HFFc6 (cell line): ENCODE measurements at regions not wholly inside any gene's neighbourhood (a gene's known extent, or its start where the extent isn't known, plus 50 kb on each side); places are given as distances from the start of the nearest gene placed in this dataset.
A peak's percentile ranks its signal among the peaks of the same experiment; 100 is the strongest.

Source experiments
- DNase-seq: peaks from one replicate; pipeline ENCODE4 v3.0.0-alpha.2; 2018
- H3K27ac Mint-ChIP-seq: 2 replicates; pipeline ENCODE4 v1.8.0; 2020; ENCODE audit warnings: mild to moderate bottlenecking, mixed read lengths
- H3K27me3 Mint-ChIP-seq: 2 replicates; pipeline ENCODE4 v1.8.0; 2021; ENCODE audit warnings: mild to moderate bottlenecking, moderate library complexity, mixed read lengths; ENCODE audit not compliant: insufficient read depth
- H3K36me3 Mint-ChIP-seq: 2 replicates; pipeline ENCODE4 v1.8.0; 2021; ENCODE audit warnings: low read depth, mixed read lengths
- H3K4me1 Mint-ChIP-seq: 2 replicates; pipeline ENCODE4 v1.8.0; 2020; ENCODE audit warnings: low read depth, mixed read lengths
- H3K4me3 Mint-ChIP-seq: 2 replicates; pipeline ENCODE4 v1.8.0; 2020; ENCODE audit warnings: mild to moderate bottlenecking, moderate library complexity, mixed read lengths
- H3K9me3 Mint-ChIP-seq: 2 replicates; pipeline ENCODE4 v1.8.0; 2020; ENCODE audit warnings: mild to moderate bottlenecking, mixed read lengths
- CTCF ChIP-seq: fragments of 200-600 bp; sonication (generic); IDR thresholded peaks from 2 replicates; pipeline ENCODE4 v1.5.0; 2021; ENCODE audit warnings: antibody characterized with exemption, mild to moderate bottlenecking

GRCh38 chr20:4073852-4074741 lies 58.7 kb upstream of the RNF24 start:
- TF ChIP-seq CTCF = no peak
- Mint-ChIP-seq H3K36me3 (0 out of 2 replicates have a peak, but pooled peaks cover 5% of the 10 kb centered on the region), H3K4me3 (no peak overlapping the region), H3K27me3 (peaks cover 6% of the 10 kb centered on the region; the same call in 1 of the 2 replicates), H3K27ac (no peak overlapping the region), H3K9me3 (peaks cover 3% of the 10 kb centered on the region; the same call in 1 of the 2 replicates), H3K4me1 (peaks cover 63% of the 10 kb centered on the region)
- DNase-seq = no peak

- TF ChIP-seq CTCF = no peak
- Mint-ChIP-seq H3K4me1 (peaks cover 64% of the 10 kb centered on the region), H3K4me3 (no peak overlapping the region), H3K27me3 (peaks cover 6% of the 10 kb centered on the region; the same call in 1 of the 2 replicates), H3K27ac (no peak overlapping the region), H3K9me3 (peaks cover 3% of the 10 kb centered on the region; the same call in 1 of the 2 replicates), H3K36me3 (0 out of 2 replicates have a peak, but pooled peaks cover 5% of the 10 kb centered on the region)
- DNase-seq = no peak
These were observed 55.9 kb upstream of the RNF24 start for GRCh38 chr20:4071178-4071693.

GRCh38 chr20:4070323-4071177 lies 55.2 kb upstream of the RNF24 start:
- Mint-ChIP-seq H3K4me1 (peaks cover 64% of the 10 kb centered on the region), H3K4me3 (no peak overlapping the region), H3K27ac (peak overlapping the region; percentile 77; the same call in 1 of the 2 replicates), H3K36me3 (0 out of 2 replicates have a peak, but pooled peaks cover 5% of the 10 kb centered on the region), H3K9me3 (peaks cover 3% of the 10 kb centered on the region; the same call in 1 of the 2 replicates), H3K27me3 (peaks cover 6% of the 10 kb centered on the region; the same call in 1 of the 2 replicates)
- TF ChIP-seq CTCF = no peak
- no peak for DNase-seq

GRCh38 chr20:4069751-4070150 lies 54.4 kb upstream of the RNF24 start:
- peaks cover 3% of the 10 kb centered on the region; the same call in 1 of the 2 replicates for H3K9me3 Mint-ChIP-seq
- 0 out of 2 replicates have a peak, but pooled peaks cover 5% of the 10 kb centered on the region for H3K36me3 Mint-ChIP-seq
- H3K4me3 Mint-ChIP-seq = no peak overlapping the region
- H3K27ac Mint-ChIP-seq = peak overlapping the region; percentile 77
- peak; percentile 58 for DNase-seq
- TF ChIP-seq CTCF = no peak
- peaks cover 2% of the 10 kb centered on the region; the same call in 1 of the 2 replicates for H3K27me3 Mint-ChIP-seq
- H3K4me1 Mint-ChIP-seq = peaks cover 72% of the 10 kb centered on the region

GRCh38 chr20:4068708-4069107 lies 53.4 kb upstream of the RNF24 start:
- DNase-seq = no peak
- H3K27me3 Mint-ChIP-seq = no peaks in the 10 kb centered on the region
- H3K36me3 Mint-ChIP-seq = 0 out of 2 replicates have a peak, but pooled peaks cover 5% of the 10 kb centered on the region
- peak overlapping the region; percentile 89 for H3K27ac Mint-ChIP-seq
- H3K4me3 Mint-ChIP-seq = no peak overlapping the region; the same call in 1 of the 2 replicates
- TF ChIP-seq CTCF = no peak
- peaks cover 3% of the 10 kb centered on the region; the same call in 1 of the 2 replicates for H3K9me3 Mint-ChIP-seq
- H3K4me1 Mint-ChIP-seq = peaks cover 82% of the 10 kb centered on the region
